HCT116 (cell line): ENCODE measurements at regions not wholly inside any gene's neighbourhood (a gene's known extent, or its start where the extent isn't known, plus 50 kb on each side); places are given as distances from the start of the nearest gene placed in this dataset.

Source experiments
- ATAC-seq: fragments of 200-7000 bp; cut with Tn5 transposase; 2 replicates; pipeline ENCODE4 v1.9.1; 2020; ENCODE audit warnings: mild to moderate bottlenecking, moderate library complexity
- BruUV-seq: library from RNA; stranded (reverse); fragments of 400-500 nt; replicated peaks from 2 replicates; lab custom pipeline; 2021; lab: Mats Ljungman, UMichigan
- CTCF ChIA-PET: fragments of 300-600 bp; sonication (Branson Sonifier 250); formaldehyde crosslinking; loops from one replicate; lab custom pipeline; 2021; ENCODE audit warnings: antibody characterized with exemption; lab: Charles Lee
- POLR2A ChIA-PET: fragments of 300-600, 350-600 bp; sonication (Branson Sonifier 250); formaldehyde crosslinking; loops from one replicate; lab custom pipeline; 2021; ENCODE audit warnings: antibody characterized with exemption; lab: Charles Lee
- RAD21 ChIA-PET, 2 experiments: fragments of 300-600 bp; sonication (Branson Sonifier 250); formaldehyde crosslinking; loops; one replicate each; lab custom pipeline; 2023; ENCODE audit warnings: low total read pairs in 2 of 2; ENCODE audit not compliant: uncharacterized antibody in 2 of 2, unreplicated experiment in 2 of 2, low non-redundant PET in 1 of 2; lab: Charles Lee
- DNase-seq: peaks from one replicate; pipeline ENCODE4 v3.0.0-alpha.2; 2010; ENCODE audit warnings: low read depth, low spot score
- H2AFZ ChIP-seq: fragments of 200-600 bp; shearing (Covaris generic), sonication (generic); 2 replicates; pipeline ENCODE4 v1.6.1; 2017; ENCODE audit warnings: low read depth, mixed run types, mixed read lengths, antibody characterized with exemption, low read length; ENCODE audit not compliant: poor library complexity, severe bottlenecking
- H3K27ac ChIP-seq: 2 replicates; pipeline ENCODE4 v1.5.1; 2012; ENCODE audit warnings: low read depth, low read length
- H3K27me3 ChIP-seq: fragments of 200-600 bp; sonication (generic); 2 replicates; pipeline ENCODE4 v1.6.1; 2016; ENCODE audit warnings: mixed run types, low read length, mixed read lengths; ENCODE audit not compliant: insufficient read depth
- H3K36me3 ChIP-seq, 2 experiments: fragments of 200-500 bp in 1 of 2; fragments of 200-600 bp in 1 of 2; sonication (Bioruptor generic) in 1 of 2; sonication (generic) in 1 of 2; 2 replicates each; pipeline versions ENCODE4 v1.5.1 to v1.6.1; 2014 to 2016; ENCODE audit warnings: low read length in 2 of 2, inconsistent platforms in 1 of 2, mixed read lengths in 1 of 2, mixed run types in 1 of 2; ENCODE audit not compliant: insufficient read depth in 2 of 2, control insufficient read depth in 1 of 2
- H3K4me1 ChIP-seq, 2 experiments: fragments of 200-600 bp in 1 of 2; sonication (generic) in 1 of 2; 2 replicates each; pipeline versions ENCODE4 v1.5.1 to v1.6.1; 2012 to 2017; ENCODE audit warnings: low read length in 2 of 2, inconsistent platforms in 1 of 2, mild to moderate bottlenecking in 1 of 2, mixed read lengths in 1 of 2, mixed run types in 1 of 2, moderate library complexity in 1 of 2; ENCODE audit not compliant: insufficient read depth in 2 of 2, control insufficient read depth in 1 of 2
- H3K4me2 ChIP-seq: fragments of 200-600 bp; sonication (generic); 2 replicates; pipeline ENCODE4 v1.6.1; 2017; ENCODE audit warnings: mixed run types, low read length, mixed read lengths
- H3K4me3 ChIP-seq, 2 experiments: fragments of 200-600 bp in 1 of 2; sonication (generic) in 1 of 2; replicated peaks in 1 of 2; 2 replicates each; pipeline ENCODE4 v1.5.1; 2011 to 2016; ENCODE audit warnings: low read length in 2 of 2, control low read depth in 1 of 2, low read depth in 1 of 2, mild to moderate bottlenecking in 1 of 2, mixed read lengths in 1 of 2, mixed run types in 1 of 2
- H3K79me2 ChIP-seq: fragments of 200-600 bp; sonication (generic); 2 replicates; pipeline ENCODE4 v1.6.1; 2017; ENCODE audit warnings: mild to moderate bottlenecking, mixed run types, low read length, moderate library complexity, mixed read lengths; ENCODE audit not compliant: insufficient read depth
- H3K9ac ChIP-seq: fragments of 200-600 bp; sonication (generic); 2 replicates; pipeline ENCODE4 v1.6.1; 2016; ENCODE audit warnings: low read length, mixed read lengths
- H3K9me2 ChIP-seq: fragments of 200-600 bp; sonication (generic), shearing (Covaris generic); 2 replicates; pipeline ENCODE4 v1.6.1; 2017; ENCODE audit warnings: mixed run types, mild to moderate bottlenecking, moderate library complexity; ENCODE audit not compliant: insufficient read depth
- H3K9me3 ChIP-seq, 2 experiments: fragments of 200-500 bp in 1 of 2; fragments of 200-600 bp in 1 of 2; sonication (Bioruptor generic) in 1 of 2; sonication (generic) in 1 of 2; 2 replicates each; pipeline ENCODE4 v1.6.1; 2014 to 2017; ENCODE audit warnings: low read length in 2 of 2, mixed read lengths in 2 of 2, inconsistent platforms in 1 of 2, low read depth in 1 of 2, mild to moderate bottlenecking in 1 of 2, mixed run types in 1 of 2, moderate library complexity in 1 of 2; ENCODE audit not compliant: control insufficient read depth in 1 of 2, insufficient read depth in 1 of 2
- H4K20me1 ChIP-seq: fragments of 200-600 bp; sonication (generic), shearing (Covaris generic); 2 replicates; pipeline ENCODE4 v1.6.1; 2017; ENCODE audit warnings: mixed run types, mild to moderate bottlenecking, moderate library complexity; ENCODE audit not compliant: insufficient read depth
- CBX3 ChIP-seq: IDR thresholded peaks from 2 replicates; pipeline ENCODE4 v1.6.1; 2012; ENCODE audit warnings: low read depth
- CTCF ChIP-seq, 3 experiments: fragments of 200-600 bp in 1 of 3; sonication (generic) in 1 of 3; IDR thresholded peaks in 2 of 3; conservative IDR thresholded peaks in 1 of 3; 2 replicates each; pipeline ENCODE4 v1.5.1; 2012 to 2017; ENCODE audit warnings: low read depth in 2 of 3, low read length in 2 of 3, antibody characterized with exemption in 1 of 3, borderline replicate concordance in 1 of 3, control low read depth in 1 of 3, mild to moderate bottlenecking in 1 of 3, mixed read lengths in 1 of 3, mixed run types in 1 of 3, moderate library complexity in 1 of 3; ENCODE audit not compliant: insufficient read depth in 1 of 3
- EGR1 ChIP-seq: IDR thresholded peaks from 2 replicates; pipeline ENCODE4 v1.6.1; 2012; ENCODE audit warnings: low read depth
- EZH2 ChIP-seq: fragments of 200-600 bp; sonication (generic); IDR thresholded peaks from 2 replicates; pipeline ENCODE4 v1.6.1; 2017; ENCODE audit warnings: antibody characterized with exemption, mixed run types
- EZH2phosphoT487 ChIP-seq: fragments of 200-600 bp; IDR thresholded peaks from 2 replicates; pipeline ENCODE4 v1.6.1; 2018; ENCODE audit warnings: antibody characterized with exemption, borderline replicate concordance
- JUND ChIP-seq: IDR thresholded peaks from 2 replicates; pipeline ENCODE4 v1.6.1; 2012
- MAX ChIP-seq: IDR thresholded peaks from 2 replicates; pipeline ENCODE4 v1.6.1; 2012
- POLR2A ChIP-seq: IDR thresholded peaks from 2 replicates; pipeline ENCODE4 v1.7.0; 2011; ENCODE audit warnings: borderline replicate concordance; ENCODE audit not compliant: insufficient read depth, insufficient read length; ENCODE audit errors: extremely low read depth
- POLR2AphosphoS5 ChIP-seq: IDR thresholded peaks from 2 replicates; pipeline ENCODE4 v1.6.1; 2011; ENCODE audit warnings: mild to moderate bottlenecking, low read depth, low read length, moderate library complexity
- RAD21 ChIP-seq: IDR thresholded peaks from 2 replicates; pipeline ENCODE4 v1.6.1; 2012; ENCODE audit warnings: low read depth, mild to moderate bottlenecking
- SIN3A ChIP-seq: IDR thresholded peaks from 2 replicates; pipeline ENCODE4 v1.6.1; 2012; ENCODE audit warnings: low read depth
- SP1 ChIP-seq: IDR thresholded peaks from 2 replicates; pipeline ENCODE4 v1.6.1; 2012; ENCODE audit warnings: low read depth
- TCF7L2 ChIP-seq: IDR thresholded peaks from 2 replicates; pipeline ENCODE4 v1.7.0; 2011; ENCODE audit warnings: borderline replicate concordance, inconsistent platforms; ENCODE audit not compliant: insufficient read depth, insufficient read length; ENCODE audit errors: extremely low read depth
- YY1 ChIP-seq: IDR thresholded peaks from 2 replicates; pipeline ENCODE4 v1.6.1; 2011; ENCODE audit warnings: low read length, low read depth, moderate library complexity, mild to moderate bottlenecking; ENCODE audit not compliant: insufficient replicate concordance; ENCODE audit errors: extremely low read depth
- ZNF274 ChIP-seq: fragments of 200-500 bp; sonication (Bioruptor generic); IDR thresholded peaks from 2 replicates; pipeline ENCODE4 v1.6.1; 2014; ENCODE audit warnings: mild to moderate bottlenecking, low read depth, low read length, inconsistent platforms
- intact Hi-C: fragments of 100-400 bp; cut with micrococcal nuclease; formaldehyde crosslinking; loops from 2 replicates; pipeline ENCODE4 v1.10.0; 2022

DNA sequence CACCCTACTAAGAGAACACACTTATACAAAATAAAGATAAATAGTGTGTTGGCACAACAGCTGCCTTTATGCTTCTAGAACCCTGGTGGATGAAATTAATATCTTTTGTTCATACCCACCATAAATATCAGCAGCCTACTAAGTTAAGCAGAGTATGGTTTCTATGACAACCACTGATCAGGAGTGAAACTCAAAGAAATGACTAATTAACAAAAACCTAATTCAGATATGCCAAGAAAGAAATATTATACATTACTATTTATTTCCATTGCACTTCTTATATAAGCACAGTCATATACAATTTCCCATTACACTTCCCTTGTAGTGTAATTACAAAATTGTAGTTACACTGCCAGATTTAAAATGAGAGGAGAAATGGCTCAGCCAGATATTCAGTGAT, 164.1 kb upstream of the CDKN3 start:
- intact Hi-C loops = no loop called here
- H2AFZ ChIP-seq = no peak overlapping the region
- ATAC-seq = no peak
- no peaks in the 10 kb centered on the region for H3K9me2 ChIP-seq
- no peaks in the 10 kb centered on the region for H3K36me3 ChIP-seq
- H3K79me2 ChIP-seq = no peaks in the 10 kb centered on the region
- ChIA-PET POLR2A (no interaction called here), RAD21 (no interaction called here), CTCF (no interaction called here)
- H4K20me1 ChIP-seq = no peaks in the 10 kb centered on the region
- BruUV-seq = no TSS peak
- no peaks in the 10 kb centered on the region for H3K4me1 ChIP-seq
- H3K27ac ChIP-seq = no peak overlapping the region
- H3K9me3 ChIP-seq = no peaks in the 10 kb centered on the region
- H3K4me2 ChIP-seq = no peak overlapping the region
- H3K9ac ChIP-seq = no peak overlapping the region
- TF ChIP-seq CBX3 (no peak), POLR2A (no peak), EGR1 (no peak), EZH2phosphoT487 (no peak), ZNF274 (no peak), CTCF (IDR thresholded peaks at IDR 0.05 in 2 of 3, conservative IDR thresholded peaks at IDR 0.05 in 1 of 3; ENCODE audit: borderline replicate concordance in 1 of 3, insufficient read depth in 1 of 3, low read depth in 2 of 3, low read length in 2 of 3) (no peak), RAD21 (no peak)
- no peak overlapping the region for H3K4me3 ChIP-seq
- H3K27me3 ChIP-seq = no peaks in the 10 kb centered on the region
- DNase-seq = no peak

GRCh38 chr14:54241517-54241916, 155.3 kb upstream of the CDKN3 start:
- BruUV-seq = no TSS peak

More at GRCh38 chr14:54241517-54241916, 155.3 kb upstream of the CDKN3 start:
- Histone ChIP-seq H3K27ac (no peak overlapping the region), H2AFZ (no peak overlapping the region), H3K4me3 (no peak overlapping the region), H3K79me2 (no peaks in the 10 kb centered on the region), H3K9me2 (no peaks in the 10 kb centered on the region), H3K27me3 (no peaks in the 10 kb centered on the region), H3K9me3 (no peaks in the 10 kb centered on the region), H3K4me1 (no peaks in the 10 kb centered on the region), H3K4me2 (no peak overlapping the region), H3K9ac (no peak overlapping the region), H4K20me1 (no peaks in the 10 kb centered on the region), H3K36me3 (no peaks in the 10 kb centered on the region)
- RAD21 ChIA-PET = no interaction called here
- ATAC-seq (no peak), DNase-seq (no peak)
- TF ChIP-seq TCF7L2 (no peak), EZH2 (no peak), SIN3A (no peak), YY1 (no peak), POLR2A (no peak), MAX (no peak), POLR2AphosphoS5 (no peak), CTCF (IDR thresholded peaks at IDR 0.05 in 2 of 3, conservative IDR thresholded peaks at IDR 0.05 in 1 of 3; ENCODE audit: borderline replicate concordance in 1 of 3, insufficient read depth in 1 of 3, low read depth in 2 of 3, low read length in 2 of 3) (no peak), SP1 (no peak), JUND (no peak)
- POLR2A ChIA-PET = no interaction called here
- CTCF ChIA-PET = no interaction called here
- intact Hi-C loops = no loop called here
